ENCODE measurements at regions not wholly inside any gene's neighbourhood (a gene's known extent, or its start where the extent isn't known, plus 50 kb on each side); places are given as distances from the start of the nearest gene placed in this dataset.

DNA sequence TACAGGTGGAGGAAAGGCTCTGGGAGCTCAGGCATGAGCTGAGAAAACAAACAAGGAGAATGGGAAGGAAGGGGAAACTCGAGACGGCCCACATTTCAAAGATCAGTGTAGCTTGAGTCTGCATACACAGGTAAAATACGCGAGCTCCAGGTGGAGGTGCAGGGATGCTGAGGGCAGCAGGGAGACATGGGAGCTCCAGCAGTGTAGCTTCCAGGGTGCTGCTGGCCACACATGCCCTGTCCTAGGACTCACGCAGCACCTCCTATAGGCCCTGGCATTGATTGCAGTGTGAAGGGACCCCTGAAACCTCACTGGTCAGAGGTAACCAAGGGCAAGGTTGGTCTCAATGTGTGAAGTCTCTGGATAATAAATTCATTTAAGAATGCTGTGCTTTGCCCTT is 362.8 kb upstream of the HS6ST1 start:
- DNase-seq: no peak

DNA sequence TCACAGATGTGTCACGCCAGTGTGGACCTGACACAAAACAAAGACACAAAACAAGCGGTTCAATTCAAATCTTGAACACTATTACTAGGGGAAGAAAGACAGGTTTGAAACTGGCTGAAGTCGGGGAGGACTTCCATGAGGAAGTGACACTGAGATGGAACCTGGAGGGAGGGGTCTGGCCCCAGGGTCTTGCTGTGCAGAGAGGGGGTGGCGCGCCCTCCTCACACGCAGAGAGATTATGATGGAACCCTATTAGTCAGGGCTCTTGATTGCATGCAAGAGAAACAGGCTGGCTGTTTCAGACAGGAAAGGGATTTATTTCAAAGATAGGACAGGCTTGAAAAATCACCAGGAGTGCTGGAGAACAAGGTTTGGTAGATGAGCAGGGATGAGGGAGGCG is 363.6 kb upstream of the HS6ST1 start:
- no peak for DNase-seq

GRCh38 chr2:128682729-128683284 is 364.1 kb upstream of the HS6ST1 start:
- DNase-seq: no peak

DNA sequence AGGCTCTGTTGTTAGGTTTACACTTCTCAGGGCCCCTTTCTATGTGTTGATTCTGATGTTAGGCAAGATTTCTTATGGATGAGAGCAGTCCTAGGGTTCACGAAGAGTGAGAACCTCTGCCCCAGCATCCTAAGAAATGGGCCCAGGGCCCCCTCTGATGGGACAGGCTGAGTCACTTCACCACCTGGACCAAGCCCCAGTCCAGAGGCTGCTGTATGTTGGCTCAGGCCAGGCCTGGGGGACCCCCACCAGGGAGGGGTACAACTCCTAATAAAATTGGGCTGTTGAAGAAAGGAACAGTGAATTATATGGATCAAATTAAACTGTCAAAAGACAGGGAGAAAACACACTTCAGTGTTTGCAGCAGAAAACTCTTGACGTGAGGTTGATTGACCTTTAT is 365.9 kb upstream of the HS6ST1 start:
- DNase-seq: no peak

DNA sequence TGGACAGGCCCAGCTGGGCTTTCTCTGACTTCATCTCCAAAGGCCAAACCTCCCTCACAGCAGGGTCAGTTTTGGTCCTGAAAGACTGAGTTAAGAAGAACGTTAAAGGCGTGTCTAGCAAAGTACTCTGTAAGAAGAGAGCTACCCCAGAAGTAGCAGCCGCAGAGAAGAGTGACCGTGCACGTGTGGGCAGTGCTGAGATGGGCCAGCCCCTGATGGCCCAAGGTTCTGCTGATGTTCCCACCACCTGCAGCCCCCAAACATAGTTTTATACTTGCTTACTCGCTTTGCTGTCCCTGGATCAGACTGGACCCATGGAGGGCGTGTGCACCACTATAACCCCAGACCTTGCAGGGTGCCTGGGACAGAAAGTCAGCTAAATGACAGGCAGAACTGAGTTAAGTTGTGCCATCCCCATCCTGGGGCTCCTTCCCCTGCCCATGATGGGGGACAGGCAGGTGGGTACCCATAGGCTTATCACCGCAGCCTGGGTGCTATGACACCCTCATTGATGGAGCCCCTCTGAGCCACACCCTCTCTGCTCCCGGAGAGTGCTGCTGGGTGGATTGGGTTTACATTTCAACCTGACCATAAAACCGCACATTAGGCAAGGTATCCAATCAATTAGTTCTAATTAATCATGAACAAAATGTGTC is 367.3 kb upstream of the HS6ST1 start:
- DNase-seq: no peak

- DNase-seq: no peak
Observed at GRCh38 chr2:128686497-128686859, 367.8 kb upstream of the HS6ST1 start.

GRCh38 chr2:128686881-128687555 is 368.4 kb upstream of the HS6ST1 start:
- DNase-seq: no peak

- no peak for DNase-seq
Observed at GRCh38 chr2:128687565-128687964, 368.9 kb upstream of the HS6ST1 start.

GRCh38 chr2:128689971-128690370 is 371.3 kb upstream of the HS6ST1 start:
- no peak for DNase-seq

- no peak for DNase-seq
Observed at GRCh38 chr2:128690431-128690830, 371.8 kb upstream of the HS6ST1 start.

- DNase-seq: no peak
Observed at GRCh38 chr2:128690869-128691268, 372.2 kb upstream of the HS6ST1 start.

DNA sequence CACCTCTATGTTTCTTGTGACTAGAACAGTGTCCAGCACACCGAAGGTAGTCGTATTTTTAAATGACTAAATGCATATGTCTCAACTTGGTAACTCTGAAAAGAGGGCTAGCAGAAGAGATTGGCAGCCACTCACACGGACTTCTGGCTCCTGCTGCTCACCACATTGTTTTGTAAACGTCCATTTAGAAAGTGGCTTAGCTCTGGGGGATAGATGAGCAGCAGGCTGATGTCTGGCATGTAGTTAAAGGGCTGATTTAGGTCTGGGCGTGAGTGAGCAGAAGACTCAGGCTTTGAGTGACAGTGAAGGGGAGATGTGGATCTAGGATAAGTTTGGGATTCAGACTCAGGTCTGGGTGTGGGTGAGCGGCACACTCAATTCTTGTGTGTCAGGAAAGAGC is 372.9 kb upstream of the HS6ST1 start:
- no peak for DNase-seq

- DNase-seq: no peak
Observed at GRCh38 chr2:128692895-128693742, 374.5 kb upstream of the HS6ST1 start.

DNA sequence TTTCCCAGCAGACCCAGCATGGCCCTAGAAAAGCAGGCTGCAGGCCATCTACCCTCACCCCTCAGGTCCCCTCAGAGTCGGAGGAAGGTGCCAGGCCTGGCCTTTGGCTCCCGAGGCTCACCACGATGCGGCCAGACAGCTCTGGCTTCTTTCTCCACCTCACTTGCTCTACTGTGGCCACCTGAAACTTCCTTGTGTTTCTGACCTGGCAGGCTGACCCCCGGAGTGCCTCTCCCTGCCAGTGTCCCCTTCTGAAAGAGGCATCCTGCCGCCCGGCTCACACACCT is 375.0 kb upstream of the HS6ST1 start:
- no peak for DNase-seq

- DNase-seq: no peak
Observed at GRCh38 chr2:128695646-128696220, 377.1 kb upstream of the HS6ST1 start.

GRCh38 chr2:128696421-128696820 is 377.8 kb upstream of the HS6ST1 start:
- DNase-seq: no peak

DNA sequence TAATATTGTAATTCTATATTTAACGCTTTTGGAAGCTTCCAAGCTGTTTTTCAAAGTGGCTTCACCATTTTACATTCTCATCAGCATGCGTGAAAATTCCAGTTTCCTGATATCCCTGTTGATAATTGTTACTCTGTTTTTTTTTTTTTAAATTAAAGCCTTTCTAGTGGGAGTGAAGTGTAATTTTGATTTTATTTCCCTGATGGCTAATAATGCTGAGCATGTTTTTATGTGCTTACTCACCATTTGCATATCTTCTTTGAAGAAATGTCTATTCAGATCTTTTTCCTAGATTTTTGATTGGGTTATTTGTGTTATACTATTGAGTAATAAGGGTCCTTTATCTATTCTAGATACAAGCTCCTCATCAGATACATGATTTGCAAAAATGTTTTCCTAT is 382.8 kb upstream of the HS6ST1 start:
- no peak for DNase-seq

DNA sequence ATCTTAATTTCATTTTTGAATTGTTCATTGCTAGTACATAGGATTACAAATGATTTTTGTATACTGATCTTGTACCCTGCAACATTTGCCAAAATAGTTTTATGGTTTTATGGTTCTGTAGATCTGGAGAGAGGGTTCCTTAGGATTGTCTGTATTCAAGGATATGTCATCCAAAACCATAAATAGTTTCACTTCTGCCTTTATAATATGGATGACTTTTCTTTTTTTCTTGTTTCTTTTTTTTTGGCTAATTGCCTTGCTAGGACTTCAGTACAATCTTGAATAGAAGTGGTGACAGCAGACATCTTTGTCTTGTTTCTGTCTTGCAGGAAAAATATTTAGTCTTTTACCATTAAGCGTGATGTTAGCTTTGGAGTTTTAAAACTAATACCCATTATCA is 383.9 kb upstream of the HS6ST1 start:
- DNase-seq: no peak

DNA sequence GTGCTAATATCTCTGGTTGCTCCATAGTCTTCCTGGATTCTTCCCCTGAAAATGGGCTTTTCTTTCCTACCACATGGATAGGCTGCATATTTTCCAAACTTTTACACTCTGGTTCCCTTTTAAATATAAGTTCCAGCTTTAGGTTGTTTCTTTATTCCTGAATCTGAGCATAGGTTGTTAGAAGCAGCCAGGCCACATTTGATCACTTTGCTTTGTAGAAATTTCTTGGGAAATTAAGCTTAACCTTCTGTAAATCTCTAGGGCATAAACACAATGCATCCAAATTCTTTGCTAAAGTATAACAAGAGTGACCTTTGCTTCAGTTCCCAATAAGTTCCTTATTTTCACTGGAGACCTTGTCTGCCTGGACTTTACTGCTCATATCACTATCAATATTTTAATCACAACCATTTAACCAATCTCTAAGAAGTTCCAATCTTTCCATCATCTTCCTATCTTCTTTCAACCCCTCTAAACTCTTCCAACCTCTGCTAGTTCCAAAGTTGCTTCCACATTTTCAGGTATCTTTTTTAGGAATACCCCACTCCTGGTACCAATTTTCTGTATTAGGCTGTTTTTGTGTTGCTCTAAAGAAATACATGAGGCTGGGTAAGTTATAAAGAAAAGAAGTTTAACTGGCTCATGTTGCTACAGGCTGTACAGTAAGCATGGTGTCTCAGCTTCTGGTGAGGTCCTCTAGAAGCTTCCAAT is 389.6 kb upstream of the HS6ST1 start:
- DNase-seq: no peak

DNA sequence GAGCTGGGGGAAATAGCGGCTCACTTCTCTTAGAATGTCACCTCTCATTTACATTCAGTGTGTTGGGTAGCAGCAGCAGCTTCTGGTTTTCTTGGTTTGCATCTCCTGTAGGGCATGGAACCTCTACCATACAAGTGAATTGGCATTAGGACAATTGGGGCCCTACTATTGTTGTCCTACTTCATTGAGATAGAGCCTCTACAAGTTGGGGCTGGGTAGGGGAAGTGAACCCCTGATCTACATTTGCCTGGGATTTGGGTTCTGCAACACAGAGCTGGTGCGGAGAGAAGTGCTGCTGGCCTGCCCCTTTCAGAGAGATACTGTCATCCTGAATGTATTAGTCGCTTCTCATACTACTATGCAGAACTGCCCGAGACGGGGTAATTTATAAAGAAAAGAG is 391.6 kb upstream of the HS6ST1 start:
- DNase-seq: no peak

DNA sequence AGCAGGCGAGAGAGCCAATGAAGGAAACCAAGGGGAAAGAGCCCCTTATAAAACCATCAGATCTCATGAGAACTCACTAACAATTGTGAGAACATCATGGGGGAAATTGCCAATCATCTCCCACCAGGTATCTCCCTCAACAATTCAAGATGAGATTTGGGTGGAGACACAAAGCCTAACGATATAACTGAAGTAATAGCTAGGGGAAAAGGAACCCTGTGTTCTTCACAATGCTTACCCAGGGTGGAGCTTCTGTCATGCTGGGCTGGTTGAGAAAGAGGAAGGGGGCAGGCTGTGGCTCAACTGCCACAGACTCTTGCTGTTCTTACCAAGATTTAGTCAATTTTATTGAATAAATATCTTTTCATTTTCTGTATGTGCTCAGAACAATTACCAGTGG is 392.1 kb upstream of the HS6ST1 start:
- DNase-seq: no peak

DNA sequence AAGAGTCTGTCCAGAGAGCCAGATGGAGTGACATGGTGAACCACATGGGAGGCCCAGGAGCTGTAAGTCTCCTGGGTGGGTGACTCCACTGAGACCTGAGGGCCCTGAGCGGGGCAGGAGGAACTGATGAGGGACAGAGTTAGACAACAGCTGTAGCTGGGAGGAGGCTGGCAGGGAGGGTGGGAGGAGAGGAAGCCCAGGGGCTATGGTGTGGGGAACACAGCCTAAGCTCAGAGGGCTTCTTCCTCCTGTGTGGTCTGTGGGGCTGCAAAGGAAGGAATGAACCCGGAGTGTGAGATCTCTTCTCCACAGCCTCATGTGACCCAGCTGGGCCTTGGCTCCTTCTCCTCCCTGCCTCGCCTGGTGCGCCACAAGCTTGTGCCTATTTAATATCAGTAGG is 395.6 kb upstream of the HS6ST1 start:
- DNase-seq: no peak

DNA sequence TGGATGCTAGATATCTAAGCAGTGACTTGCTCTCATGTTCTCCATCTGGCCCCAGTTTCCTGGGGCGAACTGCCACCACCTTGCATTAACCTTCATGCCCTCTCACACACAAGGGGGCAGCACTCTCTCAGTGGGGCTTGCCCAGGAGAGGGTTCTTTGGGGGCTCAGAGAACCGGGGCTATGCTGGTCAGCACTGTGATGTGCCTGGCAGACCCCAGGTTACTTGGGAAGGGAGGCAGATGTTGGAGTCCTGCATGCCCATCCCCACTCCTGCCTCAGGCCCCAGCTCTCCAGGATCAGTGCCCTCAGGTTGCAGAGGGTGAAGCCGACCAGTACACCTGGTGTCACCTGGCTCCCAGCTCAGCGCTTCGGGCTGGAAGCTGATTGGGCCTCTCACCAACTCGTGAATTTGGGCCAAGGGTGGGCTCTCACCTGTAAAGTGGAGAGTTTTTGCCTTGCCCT is 396.2 kb upstream of the HS6ST1 start:
- DNase-seq: no peak

Measured in activated gamma-delta T cell treated with Interleukin-2 at 50 U/mL for 16 hours (primary cell).